ENCODE measurements at regions not wholly inside any gene's neighbourhood (a gene's known extent, or its start where the extent isn't known, plus 50 kb on each side); places are given as distances from the start of the nearest gene placed in this dataset.
"Not testable (repeated sequence)": the region's sequence is repeated elsewhere in the genome, so short reads cannot be mapped to it uniquely, and the experiment has no call there.

DNA sequence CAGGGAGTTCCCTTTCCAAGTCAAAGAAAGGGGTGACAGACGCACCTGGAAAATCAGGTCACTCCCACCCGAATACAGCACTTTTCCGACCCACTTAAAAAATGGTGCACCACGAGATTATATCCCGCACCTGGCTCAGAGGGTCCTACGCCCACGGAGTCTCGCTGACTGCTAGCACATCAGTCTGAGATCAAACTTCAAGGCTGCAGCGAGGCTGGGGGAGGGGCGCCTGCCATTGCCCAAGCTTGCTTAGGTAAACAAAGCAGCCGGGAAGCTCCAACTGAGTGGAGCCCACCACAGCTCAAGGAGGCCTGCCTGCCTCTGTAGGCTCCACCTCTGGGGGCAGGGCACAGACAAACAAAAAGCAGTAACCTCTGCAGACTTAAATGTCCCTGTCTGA lies 277.8 kb upstream of the ARHGAP42 start:
- not testable (repeated sequence) for FAIRE-seq; DNase-seq (ENCODE audit: insufficient read length, low spot score)

DNA sequence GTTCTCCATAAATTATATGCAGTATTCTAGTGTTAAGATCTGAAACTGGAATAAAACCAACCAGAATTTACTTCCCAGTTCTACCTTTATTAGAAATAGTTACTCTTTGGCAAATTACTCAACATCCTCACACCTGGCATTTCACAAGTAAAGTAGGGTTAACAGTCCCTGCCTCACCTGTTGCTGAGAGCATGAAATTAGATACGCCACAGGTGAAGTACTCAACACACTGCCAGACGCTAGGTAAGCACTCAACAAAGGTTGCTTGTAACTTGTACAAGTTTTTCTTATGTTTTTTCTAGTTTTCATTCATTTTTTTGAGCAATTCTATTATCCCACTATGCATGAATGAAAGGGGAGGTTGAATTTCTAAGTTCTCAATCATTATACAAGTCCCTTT lies 267.6 kb upstream of the ARHGAP42 start:
- FAIRE-seq, result peak; percentile 44
- DNase-seq (ENCODE audit: insufficient read length, low spot score), result no peak

DNA sequence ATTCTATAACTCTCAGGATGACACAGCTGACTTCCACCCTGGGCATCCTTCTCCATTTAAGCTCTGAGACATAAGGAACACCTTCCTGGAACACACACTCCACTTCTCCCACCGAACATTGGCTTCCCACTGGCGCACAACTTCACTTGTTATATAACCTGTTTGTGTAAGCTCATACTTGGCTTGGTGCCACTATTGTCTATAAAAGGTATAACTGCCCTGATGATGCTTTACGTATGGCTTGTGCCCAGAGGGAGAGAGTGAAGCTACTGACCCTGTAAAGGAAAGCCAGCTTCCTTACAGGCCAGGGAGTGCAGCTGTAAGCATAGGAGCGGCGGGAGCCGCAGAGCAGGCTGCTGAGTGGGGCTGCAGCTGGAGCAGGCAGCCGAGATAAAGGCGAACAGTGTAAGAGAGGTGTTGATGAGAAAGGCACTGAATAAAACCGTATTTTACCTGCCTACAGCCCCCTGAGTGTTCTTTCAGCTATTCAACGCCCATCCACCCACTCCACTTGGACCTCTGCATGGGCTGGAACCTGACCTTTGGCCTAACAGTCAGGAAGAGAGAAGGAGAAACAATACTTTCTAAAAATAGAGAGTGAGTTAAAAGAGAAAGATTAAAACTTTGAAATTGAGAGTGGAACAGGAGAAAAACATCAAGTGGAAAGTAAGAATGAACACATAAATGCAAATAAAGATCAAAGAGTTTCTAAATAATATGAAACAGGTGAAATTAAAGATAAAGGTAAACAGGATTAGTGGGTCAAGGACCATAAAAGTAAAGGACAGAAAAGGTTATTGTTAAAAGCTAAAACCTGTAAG lies 252.1 kb upstream of the ARHGAP42 start:
- DNase-seq (ENCODE audit: insufficient read length, low spot score), result no peak
- peak; percentile 88 for FAIRE-seq

DNA sequence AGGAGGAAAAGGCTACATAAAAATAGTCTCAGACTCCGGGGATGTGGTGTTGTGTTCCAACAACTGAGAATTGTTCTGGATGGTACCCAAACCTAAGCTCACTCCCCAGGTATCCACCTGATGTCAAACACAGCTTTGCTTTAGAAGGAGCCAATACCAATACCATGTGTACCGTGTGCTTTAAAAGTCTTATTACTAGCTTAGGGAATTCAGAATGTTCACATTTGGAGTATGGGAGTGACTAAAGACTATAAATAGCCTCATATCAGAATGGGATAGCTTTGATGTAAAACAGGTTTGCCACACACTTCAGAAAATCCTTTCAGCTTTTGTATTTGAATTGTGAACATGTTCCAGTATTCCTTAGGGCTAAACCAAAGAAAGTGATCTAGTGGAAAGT lies 248.7 kb upstream of the ARHGAP42 start:
- no peak for FAIRE-seq
- DNase-seq (ENCODE audit: insufficient read length, low spot score), result no peak

DNA sequence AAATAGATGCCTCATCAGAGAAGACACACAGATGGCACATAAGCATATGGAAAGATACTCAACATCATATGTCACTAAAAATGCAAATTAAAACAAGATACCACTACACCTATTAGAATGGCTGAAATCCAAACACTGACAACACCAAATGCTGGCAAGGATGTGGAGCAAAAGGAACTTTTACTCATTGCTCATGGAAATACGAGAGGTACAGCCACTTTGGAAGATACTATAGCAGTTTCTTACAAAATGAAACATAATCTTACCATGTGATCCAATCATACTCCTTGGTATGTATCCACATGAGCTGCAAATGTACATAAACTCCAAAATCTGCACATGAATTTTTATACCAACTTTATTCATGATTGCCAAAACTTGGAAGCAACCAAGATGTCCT lies 246.0 kb upstream of the ARHGAP42 start:
- FAIRE-seq, result no peak

DNA sequence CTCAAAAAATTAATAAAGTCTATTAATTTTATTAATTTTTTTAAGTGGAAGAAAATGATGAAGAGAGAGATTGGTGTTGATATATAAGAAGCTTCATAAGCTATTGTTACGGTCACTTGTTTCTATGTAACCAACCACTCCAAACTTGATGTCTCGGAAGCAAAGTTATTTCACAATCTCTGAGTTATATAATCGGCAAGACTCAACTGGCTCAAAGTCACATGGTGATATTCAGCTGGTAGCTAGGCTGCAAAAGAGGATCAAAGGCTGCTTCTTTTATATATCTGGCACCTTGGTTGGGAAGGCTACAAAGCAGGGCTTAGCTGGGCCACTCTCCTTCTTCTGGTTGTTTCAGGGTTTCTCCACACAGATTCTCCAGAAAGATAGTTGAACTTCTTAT lies 245.1 kb upstream of the ARHGAP42 start:
- DNase-seq (ENCODE audit: insufficient read length, low spot score) (no peak), FAIRE-seq (no peak)

More for the DNA sequence above, 246.0 kb upstream of the ARHGAP42 start:
- DNase-seq (ENCODE audit: insufficient read length, low spot score), result no peak

DNA sequence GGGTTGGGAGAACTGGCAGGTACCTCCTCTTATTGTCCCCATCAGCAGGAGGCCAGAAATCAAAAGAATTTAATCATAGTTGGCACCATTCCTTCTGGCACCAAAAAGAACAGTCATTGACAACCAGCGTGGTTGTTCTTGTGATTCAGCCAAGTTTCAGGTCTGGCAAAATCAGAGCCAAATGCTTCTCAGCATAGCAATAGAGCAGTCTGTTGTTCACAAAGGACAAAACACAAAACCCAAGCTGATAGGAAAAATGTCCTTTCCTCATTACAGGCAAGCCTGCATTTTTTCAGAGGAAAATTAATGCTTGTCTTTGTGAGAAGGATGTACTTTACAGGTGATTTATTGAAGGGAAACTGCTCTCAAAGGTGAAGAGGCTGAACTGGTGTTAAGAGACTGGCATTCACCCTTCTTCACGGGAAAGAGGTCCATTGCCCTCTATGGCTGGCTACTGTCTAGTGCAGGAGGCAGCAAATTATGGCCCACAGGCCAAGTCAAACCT lies 241.8 kb upstream of the ARHGAP42 start:
- FAIRE-seq (peak; percentile 13), DNase-seq (ENCODE audit: insufficient read length, low spot score) (no peak)

DNA sequence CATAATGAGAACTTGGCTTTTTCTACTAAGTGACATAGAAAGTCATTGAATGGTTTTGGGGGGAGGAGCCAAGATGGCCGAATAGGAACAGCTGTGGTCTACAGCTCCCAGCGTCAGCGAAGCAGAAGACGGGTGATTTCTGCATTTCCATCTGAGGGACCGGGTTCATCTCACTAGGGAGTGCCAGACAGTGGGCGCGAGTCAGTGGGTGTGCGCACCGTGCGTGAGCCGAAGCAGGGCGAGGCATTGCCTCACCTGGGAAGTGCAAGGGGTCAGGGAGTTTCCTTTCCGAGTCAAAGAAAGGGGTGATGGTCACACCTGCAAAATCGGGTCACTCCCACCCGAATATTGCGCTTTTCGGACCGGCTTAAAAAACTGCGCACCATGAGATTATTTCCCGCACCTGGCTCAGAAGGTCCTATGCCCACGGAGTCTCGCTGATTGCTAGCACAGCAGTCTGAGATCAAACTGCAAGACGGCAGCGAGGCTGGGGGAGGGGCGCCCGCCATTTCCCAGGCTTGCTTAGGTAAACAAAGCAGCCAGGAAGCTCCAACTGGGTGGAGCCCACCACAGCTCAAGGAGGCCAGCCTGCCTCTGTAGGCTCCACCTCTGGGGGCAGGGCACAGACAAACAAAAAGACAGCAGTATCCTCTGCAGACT lies 235.2 kb upstream of the ARHGAP42 start:
- FAIRE-seq; DNase-seq (ENCODE audit: insufficient read length, low spot score): not testable (repeated sequence)

DNA sequence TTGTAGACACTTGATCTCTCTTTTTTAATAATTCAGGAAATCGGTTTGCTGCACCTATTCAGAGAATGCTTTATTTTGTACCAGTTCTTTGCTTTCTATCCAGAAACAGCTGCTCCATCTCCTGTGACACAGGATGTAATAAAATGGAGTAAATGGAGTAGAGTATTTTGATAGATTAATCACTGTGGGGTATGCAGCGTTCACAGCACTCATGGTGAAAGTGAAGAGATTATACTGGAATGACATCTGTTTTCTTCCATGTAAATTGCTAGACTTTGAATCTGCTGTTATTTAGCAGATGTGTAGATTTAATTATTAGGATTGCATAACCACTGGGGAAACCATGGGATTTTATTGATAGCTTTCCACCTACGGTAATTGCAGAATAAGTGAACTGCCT lies 227.3 kb upstream of the ARHGAP42 start:
- FAIRE-seq (no peak), DNase-seq (ENCODE audit: insufficient read length, low spot score) (no peak)

DNA sequence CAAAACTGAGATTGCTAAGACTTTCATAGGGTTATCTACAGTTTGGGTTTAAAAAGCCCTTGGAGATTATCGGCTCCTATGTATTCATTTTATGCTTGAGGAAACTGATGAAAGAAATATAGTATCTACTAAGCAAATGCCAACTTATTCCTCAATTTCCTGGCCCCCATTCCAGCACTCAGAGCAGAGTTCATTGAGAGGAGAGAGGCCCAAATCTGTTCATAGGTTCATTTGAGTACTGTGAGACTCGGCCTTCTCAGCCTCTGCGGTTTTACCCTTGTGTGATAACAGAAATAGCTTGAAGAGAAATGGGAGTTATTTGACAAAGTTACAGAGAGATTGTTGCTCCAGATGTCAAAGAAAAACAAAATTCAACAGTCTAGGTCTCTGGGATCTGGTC lies 226.7 kb upstream of the ARHGAP42 start:
- no peak for DNase-seq (ENCODE audit: insufficient read length, low spot score)
- FAIRE-seq, result no peak

DNA sequence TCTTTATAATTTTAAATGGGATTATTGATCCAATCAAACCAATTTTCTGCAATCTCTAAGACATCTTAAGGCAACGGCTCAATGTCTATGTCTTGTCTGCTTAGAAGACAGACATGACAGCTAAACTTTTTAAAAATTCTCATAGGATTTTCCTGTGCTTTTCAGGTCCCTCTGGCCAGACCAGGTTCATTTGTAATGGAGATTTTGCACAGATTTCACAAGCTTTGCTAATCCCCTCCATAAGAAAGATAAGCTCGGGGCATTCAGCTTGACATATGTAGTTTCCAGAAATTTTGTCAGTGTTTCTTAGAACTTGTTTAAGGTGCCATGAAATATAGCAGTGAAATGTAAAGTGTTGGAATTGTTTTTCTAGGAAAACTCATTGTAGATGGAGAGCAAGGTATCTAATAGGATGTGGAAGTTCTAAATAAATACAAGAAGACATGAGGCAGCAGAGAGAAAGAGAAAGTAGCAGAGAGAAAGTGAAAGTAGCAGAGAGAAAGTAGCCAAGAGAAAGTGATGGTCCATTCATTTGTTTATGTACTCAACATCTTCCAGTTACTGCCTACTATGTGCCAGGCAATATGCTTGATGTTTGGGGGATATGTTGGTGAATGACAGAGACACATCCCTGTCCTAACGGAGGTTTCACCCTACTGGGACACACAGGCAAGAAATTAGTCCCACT lies 219.1 kb upstream of the ARHGAP42 start:
- DNase-seq (ENCODE audit: insufficient read length, low spot score) (no peak), FAIRE-seq (no peak)

DNA sequence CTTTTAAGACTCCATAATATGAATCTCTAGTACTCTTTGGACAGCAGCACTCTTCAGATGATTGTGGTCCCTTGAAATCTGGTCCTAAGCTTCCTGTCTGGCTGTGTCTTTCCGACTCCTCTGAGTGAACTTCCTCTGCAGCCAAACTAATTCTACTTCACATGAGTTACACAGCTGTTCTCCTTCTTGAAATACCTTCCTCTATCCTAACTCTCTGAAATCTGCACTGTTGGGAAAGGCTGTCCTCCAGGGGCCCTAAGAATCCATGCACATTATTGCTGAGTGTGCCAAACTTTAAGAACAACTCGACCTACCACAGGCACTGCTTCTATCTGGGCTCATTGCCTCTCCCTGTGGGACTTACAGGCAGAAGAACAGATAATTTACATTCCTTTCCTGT lies 217.3 kb upstream of the ARHGAP42 start:
- DNase-seq (ENCODE audit: insufficient read length, low spot score) (no peak), FAIRE-seq (no peak)

DNA sequence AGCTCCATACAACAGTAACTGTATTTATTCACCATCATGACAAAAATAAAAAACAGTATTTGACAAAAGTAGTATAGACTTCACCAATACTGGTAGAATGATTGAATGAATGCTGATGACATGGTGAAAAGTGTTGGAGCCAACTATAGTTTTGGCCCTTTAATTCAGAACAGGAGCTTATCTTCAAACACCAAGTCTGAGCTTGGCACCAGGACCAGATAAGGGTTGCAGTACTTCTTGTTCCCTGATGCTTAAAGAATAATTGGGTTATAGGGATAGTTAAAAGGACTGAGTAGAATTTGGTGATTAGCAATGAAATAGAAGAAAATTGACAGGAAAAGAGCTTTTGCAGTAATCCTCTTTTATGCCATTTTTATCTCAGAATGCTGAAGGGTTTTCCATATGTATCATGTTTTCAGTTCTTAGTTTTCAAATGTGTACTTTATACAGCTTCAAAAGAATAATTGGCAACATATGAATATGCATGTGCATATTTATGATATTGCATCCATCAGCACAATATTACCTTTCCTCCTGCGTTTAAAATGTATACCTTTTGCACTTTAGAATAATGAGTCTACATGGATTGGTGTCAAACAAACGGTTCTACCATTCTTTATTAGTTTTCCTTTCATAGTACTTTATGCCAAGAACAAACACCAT lies 214.2 kb upstream of the ARHGAP42 start:
- DNase-seq (ENCODE audit: insufficient read length, low spot score) (no peak), FAIRE-seq (no peak)

DNA sequence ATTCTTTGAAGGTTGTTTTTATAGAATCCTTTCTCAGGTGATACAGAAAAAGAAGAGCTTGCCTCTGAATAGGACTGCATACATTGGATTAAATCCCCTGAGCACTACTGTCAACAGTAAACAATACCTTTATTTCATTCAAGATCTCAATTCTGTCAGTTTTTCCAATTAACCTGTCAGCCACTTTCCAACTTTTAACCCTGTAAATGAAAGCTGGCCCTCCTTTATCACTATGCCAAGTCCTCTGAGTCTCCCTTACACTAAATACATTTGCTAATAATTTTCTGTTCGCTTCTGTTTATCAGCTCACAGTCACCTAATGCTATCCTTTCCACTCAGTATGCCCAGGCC lies 213.7 kb upstream of the ARHGAP42 start:
- no peak for FAIRE-seq
- DNase-seq (ENCODE audit: insufficient read length, low spot score), result no peak

DNA sequence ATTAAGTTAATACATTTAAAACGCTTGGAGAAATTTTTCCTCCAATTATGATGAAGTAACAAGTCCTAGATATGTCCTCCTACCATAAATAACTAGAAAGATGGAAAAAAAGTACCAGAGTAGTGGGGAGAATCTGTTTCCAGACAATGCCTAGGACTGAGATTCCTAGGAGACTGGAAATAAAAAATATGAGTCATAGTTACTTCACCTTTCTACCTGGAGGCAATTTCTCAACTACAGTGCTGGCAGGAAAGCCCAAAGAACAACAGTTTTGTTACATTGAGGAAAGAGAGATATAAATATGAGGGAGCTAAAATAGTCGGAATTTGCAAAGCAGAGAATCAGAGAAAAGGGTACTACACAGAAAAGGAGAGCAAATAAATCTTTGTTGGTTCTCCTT lies 202.1 kb upstream of the ARHGAP42 start:
- DNase-seq (ENCODE audit: insufficient read length, low spot score) (no peak), FAIRE-seq (no peak)

DNA sequence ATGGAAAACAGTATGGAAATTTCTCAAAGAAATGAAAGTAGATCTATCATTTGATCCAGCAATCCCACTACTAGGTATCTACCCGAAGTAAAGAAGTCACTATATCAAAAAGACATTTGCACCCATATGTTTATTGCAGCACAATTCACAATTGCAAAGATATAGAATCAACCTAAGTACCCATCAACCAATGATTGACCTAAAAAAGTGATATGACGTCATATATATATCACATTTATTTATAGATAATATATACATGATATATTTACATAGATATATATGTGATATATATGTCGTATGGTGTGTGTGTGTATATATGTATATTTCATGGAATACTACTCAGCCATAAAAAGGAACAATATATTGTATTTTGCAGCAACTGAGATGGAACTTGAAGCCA lies 188.3 kb upstream of the ARHGAP42 start:
- FAIRE-seq (no peak), DNase-seq (ENCODE audit: insufficient read length, low spot score) (no peak)

DNA sequence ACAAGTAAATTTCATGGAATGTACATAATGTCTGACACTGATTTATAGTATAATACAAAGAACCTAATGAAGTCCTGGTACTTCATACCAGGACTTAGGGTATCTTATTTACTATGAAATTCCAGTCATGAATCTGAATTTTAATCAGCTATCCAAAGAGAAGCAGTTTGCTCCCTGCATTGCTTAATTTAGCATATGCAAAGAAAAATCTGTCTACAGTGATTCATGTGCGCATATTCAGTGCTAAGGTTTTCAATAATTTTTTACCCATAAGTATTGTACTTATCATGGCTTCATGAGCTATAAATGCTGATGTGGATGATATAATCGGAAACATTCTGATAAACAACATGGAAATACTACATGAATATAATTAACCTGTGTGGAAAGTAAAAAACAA lies 185.6 kb upstream of the ARHGAP42 start:
- no peak for FAIRE-seq
- no peak for DNase-seq (ENCODE audit: insufficient read length, low spot score)

DNA sequence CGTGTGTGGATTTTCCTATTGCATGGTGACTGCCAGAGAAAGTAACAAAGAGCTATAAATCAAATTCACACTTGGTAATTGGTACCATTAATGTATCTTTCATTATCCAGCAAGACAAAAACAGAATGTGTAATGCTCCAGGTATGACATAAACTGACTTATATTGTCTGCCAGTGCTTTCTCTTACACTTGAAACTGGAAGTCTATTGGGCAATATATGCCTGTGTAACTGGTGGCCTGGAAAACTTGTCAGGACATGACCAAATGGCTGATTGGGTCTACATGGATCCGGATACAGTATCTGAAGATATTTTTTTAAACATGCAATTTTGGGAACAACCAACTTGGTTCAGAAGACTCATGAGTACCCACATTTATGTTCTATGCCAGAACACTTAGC lies 174.6 kb upstream of the ARHGAP42 start:
- no peak for DNase-seq (ENCODE audit: insufficient read length, low spot score)
- FAIRE-seq, result peak; percentile 58

DNA sequence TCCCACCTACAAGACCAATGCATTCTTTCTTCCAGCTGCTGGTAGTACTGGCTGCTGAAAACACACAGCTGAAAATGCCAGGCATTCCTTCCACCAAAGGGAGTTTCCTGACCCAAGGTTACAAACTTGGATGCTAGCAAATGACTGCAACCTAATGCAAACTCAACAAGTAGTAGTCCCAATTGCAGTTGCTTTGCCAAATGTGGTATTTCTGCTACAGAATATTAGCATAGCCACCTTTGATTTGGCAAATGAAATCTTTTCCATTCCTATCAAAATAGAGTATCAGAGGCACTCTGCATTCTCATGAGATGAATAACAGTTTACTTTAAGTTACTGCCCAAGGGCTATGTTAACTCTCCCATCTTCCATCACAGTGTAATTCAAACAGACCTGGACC lies 172.0 kb upstream of the ARHGAP42 start:
- DNase-seq (ENCODE audit: insufficient read length, low spot score) (peak; percentile 20), FAIRE-seq (peak; percentile 9)

DNA sequence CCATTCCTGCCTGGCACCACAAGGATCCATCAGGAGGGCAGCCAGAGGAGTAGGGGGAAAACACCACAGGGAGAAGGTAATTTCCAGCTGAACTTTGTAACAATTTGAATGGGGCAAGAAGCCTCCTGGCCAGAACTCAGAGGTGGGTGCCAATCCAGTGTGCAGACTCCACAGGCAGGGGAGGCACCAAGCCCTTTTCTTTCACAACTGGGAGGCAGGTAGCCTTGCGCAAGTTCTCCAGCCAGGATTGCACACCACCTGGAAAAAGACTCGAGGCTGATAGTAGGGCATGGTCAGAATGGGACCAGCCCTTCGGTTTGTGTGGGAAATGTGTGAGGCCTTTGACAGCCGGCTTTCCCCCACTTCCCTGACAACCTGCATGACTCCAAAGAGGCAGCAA lies 161.9 kb upstream of the ARHGAP42 start:
- no peak for DNase-seq (ENCODE audit: insufficient read length, low spot score)
- peak; percentile 13 for FAIRE-seq

DNA sequence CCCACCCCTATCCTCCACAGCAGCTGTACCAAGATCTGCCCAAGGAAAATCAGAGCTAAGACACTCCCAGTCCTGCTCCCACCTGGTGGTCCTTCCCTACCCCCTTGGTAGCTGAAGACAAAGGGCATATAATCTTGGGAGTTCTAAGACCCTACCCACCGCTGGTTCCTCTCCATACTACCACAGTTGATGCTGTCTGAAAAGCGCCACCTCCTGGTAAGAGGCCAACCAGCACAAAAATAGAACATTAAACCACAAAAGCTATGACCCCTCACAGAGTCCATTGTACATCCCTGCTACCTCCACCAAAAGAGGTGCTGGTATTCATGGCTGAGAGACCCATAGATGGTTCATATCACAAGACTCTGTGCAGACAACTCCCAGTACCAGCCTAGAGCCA lies 161.5 kb upstream of the ARHGAP42 start:
- DNase-seq (ENCODE audit: insufficient read length, low spot score) (no peak), FAIRE-seq (peak; percentile 26)

Data from HTR-8/SVneo (cell line).